Fibroblast of the aortic adventitia (primary cell): ENCODE measurements at regions not wholly inside any gene's neighbourhood (a gene's known extent, or its start where the extent isn't known, plus 50 kb on each side); places are given as distances from the start of the nearest gene placed in this dataset.
A peak's percentile ranks its signal among the peaks of the same experiment; 100 is the strongest.

ENCODE experiments used
- DNase-seq: peaks from one replicate; pipeline ENCODE4 v3.0.0-alpha.2; 2010; ENCODE audit warnings: low read depth
- H3K4me3 ChIP-seq: 2 replicates; pipeline ENCODE4 v1.5.1; 2011; ENCODE audit warnings: low read depth, mild to moderate bottlenecking, control low read depth, low read length, moderate library complexity
- TF ChIP-seq, protein P1 (sequence below): IDR thresholded peaks from 2 replicates; pipeline ENCODE4 v1.5.1; 2011; ENCODE audit warnings: mild to moderate bottlenecking, low read length, control low read depth, inconsistent platforms; ENCODE audit not compliant: insufficient read depth

DNA sequence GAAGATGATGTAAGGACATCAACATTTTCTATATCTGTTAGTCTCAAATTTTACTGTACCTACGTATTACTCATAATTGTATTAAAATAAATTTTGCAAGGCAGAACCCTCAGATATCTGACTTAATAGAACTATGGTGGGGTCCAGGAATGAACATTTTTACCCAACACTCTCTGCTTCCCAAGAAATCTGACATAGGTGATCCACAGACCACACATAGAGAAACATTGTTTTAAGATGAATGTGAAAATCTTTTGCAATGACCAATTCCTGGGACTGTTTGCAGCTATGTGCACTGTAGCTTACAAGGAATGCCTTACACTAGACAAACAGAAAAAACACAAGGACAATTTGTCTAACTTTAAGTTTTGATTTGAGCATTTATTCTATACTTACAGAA, 645.6 kb upstream of the ADGRL2 start:
- TF ChIP-seq, protein P1, sequence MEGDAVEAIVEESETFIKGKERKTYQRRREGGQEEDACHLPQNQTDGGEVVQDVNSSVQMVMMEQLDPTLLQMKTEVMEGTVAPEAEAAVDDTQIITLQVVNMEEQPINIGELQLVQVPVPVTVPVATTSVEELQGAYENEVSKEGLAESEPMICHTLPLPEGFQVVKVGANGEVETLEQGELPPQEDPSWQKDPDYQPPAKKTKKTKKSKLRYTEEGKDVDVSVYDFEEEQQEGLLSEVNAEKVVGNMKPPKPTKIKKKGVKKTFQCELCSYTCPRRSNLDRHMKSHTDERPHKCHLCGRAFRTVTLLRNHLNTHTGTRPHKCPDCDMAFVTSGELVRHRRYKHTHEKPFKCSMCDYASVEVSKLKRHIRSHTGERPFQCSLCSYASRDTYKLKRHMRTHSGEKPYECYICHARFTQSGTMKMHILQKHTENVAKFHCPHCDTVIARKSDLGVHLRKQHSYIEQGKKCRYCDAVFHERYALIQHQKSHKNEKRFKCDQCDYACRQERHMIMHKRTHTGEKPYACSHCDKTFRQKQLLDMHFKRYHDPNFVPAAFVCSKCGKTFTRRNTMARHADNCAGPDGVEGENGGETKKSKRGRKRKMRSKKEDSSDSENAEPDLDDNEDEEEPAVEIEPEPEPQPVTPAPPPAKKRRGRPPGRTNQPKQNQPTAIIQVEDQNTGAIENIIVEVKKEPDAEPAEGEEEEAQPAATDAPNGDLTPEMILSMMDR, result no peak
- no peak overlapping the region for H3K4me3 ChIP-seq
- peak; percentile 81 for DNase-seq

DNA sequence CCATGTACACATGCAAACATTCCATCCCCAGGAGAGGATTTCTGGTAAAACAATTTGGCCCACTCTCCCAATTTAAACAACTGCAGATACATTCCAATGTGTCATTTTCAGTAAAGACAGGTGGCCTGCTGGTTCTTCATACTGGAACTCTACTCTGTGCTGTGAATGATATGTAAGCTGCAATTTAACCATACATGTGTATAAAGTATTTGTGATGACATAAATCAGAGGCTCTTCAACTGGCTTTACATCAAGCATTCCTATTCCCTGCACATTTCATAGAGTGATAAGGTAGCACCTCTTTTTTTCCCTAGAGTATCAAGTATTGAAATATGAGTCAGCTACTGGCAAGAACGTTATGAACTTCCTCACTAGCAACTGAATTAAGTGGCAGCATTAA, 649.5 kb upstream of the ADGRL2 start:
- DNase-seq, result peak; percentile 54
- TF ChIP-seq, protein P1, result no peak
- H3K4me3 ChIP-seq, result no peak overlapping the region

DNA sequence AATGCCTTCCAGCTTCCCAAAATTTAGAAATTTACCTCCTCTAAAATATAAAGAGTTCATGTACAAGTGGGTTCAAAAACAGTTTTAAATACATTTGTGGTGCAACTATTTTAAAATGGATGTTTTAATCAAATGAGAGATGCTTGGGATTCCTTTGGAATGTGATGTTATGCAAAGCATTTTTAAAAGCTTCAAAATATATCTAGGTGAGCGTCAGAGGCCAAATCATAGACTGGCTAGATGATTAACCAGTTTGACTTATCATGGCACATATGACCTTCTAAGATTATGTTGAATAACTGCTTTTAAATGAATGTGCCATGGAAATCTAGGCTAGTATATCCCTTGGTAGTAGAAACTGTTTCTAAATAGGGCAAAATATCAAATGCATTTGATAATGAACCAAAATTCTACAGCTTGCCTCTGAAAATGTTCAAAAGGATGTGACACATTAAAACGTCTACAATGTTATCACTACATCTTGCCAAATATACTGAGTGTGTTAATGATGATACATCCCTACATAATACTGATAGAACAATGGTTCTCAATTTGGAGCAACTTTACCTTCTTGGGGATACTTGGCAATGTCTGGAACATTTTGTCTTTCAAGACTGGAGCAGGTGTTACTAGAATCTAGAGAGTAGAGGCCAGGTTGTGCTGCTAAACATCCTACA, 650.9 kb upstream of the ADGRL2 start:
- DNase-seq, result peak; percentile 58
- no peak overlapping the region for H3K4me3 ChIP-seq
- TF ChIP-seq, protein P1, result no peak

DNA sequence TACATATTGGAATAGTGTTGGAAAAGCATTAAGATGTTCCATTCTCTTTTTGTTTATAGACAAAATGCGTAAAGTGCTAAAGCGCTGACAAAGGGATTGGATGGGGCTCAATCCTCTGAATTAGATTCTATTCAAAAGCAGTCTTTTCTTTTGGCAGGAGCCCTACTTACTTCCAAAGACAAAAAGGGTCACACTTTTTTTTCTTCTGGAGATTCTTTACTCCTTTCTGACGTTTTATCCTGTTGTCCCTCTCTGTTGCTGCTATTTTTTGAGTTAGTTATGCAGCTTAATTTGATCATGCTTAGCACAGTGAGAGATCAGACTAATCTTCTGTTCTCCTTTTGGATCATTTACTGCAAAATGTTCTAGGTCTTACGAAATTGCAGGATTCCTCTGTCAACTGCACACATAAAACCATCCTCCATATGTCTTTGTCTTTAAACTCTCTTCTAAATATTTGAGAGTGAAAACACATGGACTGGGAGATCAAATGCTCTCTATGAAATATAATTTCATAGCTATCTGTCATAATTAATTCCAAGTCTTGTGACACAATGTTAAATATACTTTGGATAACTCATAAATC, 656.4 kb upstream of the ADGRL2 start:
- no peak overlapping the region for H3K4me3 ChIP-seq
- TF ChIP-seq, protein P1, result no peak
- DNase-seq, result peak; percentile 20

DNA sequence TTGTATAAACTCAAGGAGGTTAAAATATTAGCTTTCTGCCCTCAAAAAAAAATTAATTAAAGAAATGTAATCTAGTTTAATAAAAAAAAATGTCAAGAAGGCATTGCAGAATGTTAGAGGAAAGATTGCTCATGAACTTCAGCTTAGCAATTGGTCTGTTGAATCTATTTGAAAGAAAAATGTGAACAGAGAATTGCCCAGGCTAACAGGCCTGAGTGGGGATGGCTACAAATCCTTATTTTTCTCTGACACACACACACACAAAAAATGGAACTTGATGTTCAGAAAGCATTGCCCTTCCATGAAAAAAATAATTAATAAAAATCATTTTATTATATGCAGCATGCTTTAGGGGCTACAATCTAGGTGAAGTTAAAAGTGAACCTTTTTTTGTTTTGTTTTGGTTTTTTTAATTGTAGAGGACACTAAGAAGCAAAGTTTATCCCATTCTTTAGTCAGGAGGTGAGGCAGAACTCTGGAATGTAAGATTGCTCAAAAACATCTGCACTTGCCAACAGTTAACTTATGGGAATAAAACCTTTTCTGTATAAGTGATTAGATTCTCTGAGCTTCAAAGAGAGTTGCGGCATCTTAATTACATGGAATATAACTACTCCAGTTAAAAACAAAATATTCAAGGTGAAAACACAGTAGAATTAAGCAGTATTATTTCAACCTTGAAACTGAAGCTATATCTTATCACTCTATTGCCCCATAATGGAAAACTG, 658.5 kb upstream of the ADGRL2 start:
- peak; percentile 85 for DNase-seq

DNA sequence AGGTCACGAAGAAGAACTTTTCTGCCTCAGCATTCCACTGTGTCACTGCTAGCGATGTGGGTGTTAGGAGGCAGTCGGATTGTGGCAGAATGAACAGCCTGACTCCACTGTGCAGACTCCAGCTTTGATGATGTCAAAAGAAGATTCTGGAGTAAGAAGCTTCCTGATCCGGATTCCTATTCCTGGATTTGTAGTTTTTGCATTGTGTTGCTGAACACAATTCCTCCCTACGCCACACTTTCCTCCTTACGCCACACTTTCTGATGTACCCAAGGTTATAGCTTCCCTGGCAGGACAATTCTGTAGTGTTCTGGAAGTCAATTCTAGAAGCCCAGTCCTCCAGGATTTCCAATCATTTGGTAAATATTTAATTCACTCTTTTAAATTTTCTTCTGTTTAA, 665.2 kb upstream of the ADGRL2 start:
- DNase-seq, result no peak
- no peak overlapping the region for H3K4me3 ChIP-seq
- TF ChIP-seq, protein P1, result no peak

More for the DNA sequence above, 658.5 kb upstream of the ADGRL2 start:
- no peak overlapping the region for H3K4me3 ChIP-seq
- TF ChIP-seq, protein P1, result no peak
